HG02610 (cell line): ENCODE measurements at regions not wholly inside any gene's neighbourhood (a gene's known extent, or its start where the extent isn't known, plus 50 kb on each side); places are given as distances from the start of the nearest gene placed in this dataset.
A peak's percentile ranks its signal among the peaks of the same experiment; 100 is the strongest.

Experiments
- ATAC-seq: cut with Tn5 transposase; IDR thresholded peaks from one replicate; pipeline ENCODE4 v1.9.1; 2021; ENCODE audit warnings: mild to moderate bottlenecking, moderate library complexity; ENCODE audit not compliant: unreplicated experiment

DNA sequence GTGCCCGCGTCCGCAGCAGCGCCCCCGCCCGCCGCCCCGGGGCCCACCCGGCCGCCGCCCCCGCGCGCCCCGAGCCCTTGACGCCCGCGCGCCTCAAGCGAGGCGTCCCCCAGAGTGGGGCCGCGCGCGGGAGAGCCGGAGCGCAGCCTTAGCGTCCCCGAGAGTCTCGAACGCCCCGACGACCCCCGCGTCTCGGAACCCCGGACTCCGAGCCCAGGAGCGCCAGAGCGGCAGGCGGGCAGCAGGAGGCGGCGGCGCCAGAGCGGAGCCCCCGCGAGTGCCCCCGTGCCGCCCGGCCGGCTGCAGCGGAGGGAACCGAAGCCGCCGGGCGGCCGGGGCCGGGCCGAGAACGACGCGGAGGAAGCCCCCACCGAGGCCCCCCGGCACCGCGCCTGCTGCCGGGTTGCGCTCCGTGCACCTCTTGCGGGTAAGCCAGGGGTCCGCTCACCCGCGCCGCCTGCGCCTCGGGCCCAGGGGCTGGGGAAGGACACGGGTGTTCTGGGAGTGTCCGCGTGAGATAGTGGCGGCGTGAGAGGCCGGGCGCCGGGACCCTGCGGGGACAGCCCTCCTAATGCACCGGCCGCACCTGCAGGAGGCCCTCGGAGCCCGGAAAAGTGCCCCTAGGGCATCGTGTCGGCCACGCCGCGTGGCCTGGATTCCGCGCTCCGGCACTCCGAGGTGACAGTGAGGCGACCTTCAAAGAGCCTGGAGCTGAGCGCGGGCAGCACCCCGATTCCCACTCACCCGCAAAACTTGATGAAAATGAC is 52.0 kb upstream of the ULK4 start:
- ATAC-seq, result peak; percentile 14

GRCh38 chr3:42012935-42013690 is 51.2 kb upstream of the ULK4 start:
- ATAC-seq, result peak; percentile 74

GRCh38 chr3:42012383-42012934 is 50.6 kb upstream of the ULK4 start:
- peak; percentile 16 for ATAC-seq
